GM12878 (cell line): ENCODE measurements at regions not wholly inside any gene's neighbourhood (a gene's known extent, or its start where the extent isn't known, plus 50 kb on each side); places are given as distances from the start of the nearest gene placed in this dataset.

Source experiments
- BACH1 ChIP-seq: fragments of 450-650 bp; IDR thresholded peaks from 2 replicates; pipeline ENCODE4 v1.6.1; 2017; ENCODE audit warnings: mild to moderate bottlenecking, borderline replicate concordance
- EZH2 ChIP-seq: IDR thresholded peaks from 2 replicates; pipeline ENCODE4 v1.6.1; 2012; ENCODE audit warnings: low read depth, mild to moderate bottlenecking, control low read depth, inconsistent platforms, low read length, borderline replicate concordance; ENCODE audit not compliant: control insufficient read depth
- STAT3 ChIP-seq: IDR thresholded peaks from 2 replicates; pipeline ENCODE4 v1.6.1; 2011; ENCODE audit warnings: low read depth, low read length, improper control_type of control experiment
- TAF1 ChIP-seq: IDR thresholded peaks from 2 replicates; pipeline ENCODE4 v1.6.1; 2011; ENCODE audit warnings: mild to moderate bottlenecking, low read depth, low read length, borderline replicate concordance
- USF1 ChIP-seq: IDR thresholded peaks from 2 replicates; pipeline ENCODE4 v1.6.1; 2011; ENCODE audit warnings: borderline replicate concordance, low read depth, mild to moderate bottlenecking, moderate library complexity, mixed read lengths, low read length; ENCODE audit not compliant: insufficient read depth; ENCODE audit errors: extremely low read length
- TF ChIP-seq, protein P1 (sequence below), 3 experiments: IDR thresholded peaks in 2 of 3; conservative IDR thresholded peaks in 1 of 3; 2 replicates each; pipeline ENCODE4 v1.5.1; 2011; ENCODE audit warnings: low read depth in 3 of 3, low read length in 3 of 3, mild to moderate bottlenecking in 3 of 3, control low read depth in 2 of 3, moderate library complexity in 2 of 3, inconsistent platforms in 1 of 3, mixed read lengths in 1 of 3; ENCODE audit not compliant: control insufficient read depth in 2 of 3, insufficient read depth in 1 of 3; ENCODE audit errors: extremely low read depth in 1 of 3
- TF ChIP-seq, protein P2 (sequence below): IDR thresholded peaks from 2 replicates; pipeline ENCODE4 v1.6.1; 2012; ENCODE audit warnings: low read depth, low read length, improper control_type of control experiment

DNA sequence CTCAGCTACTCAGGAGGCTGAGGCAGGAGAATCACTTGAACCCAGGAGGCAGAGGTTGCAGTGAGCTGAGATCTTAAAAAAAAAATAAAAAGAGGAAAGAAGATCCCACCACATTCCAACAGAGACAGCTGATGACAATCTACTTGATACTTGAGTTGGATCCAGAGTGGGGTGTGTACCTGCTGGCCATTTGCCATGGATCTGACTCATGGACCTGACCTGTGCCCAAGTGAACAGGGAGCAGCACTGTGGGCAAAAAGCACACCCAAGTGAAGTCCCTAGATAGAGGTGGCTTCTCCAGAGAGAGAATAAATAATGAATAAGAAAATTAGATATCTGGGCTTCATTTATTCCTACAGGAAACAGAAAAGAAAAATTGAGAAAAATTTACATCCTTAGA is 81.2 kb upstream of the MIER3 start:
- TF ChIP-seq USF1 (no peak), STAT3 (no peak), EZH2 (no peak), TAF1 (no peak), BACH1 (no peak)
- TF ChIP-seq, protein P1, sequence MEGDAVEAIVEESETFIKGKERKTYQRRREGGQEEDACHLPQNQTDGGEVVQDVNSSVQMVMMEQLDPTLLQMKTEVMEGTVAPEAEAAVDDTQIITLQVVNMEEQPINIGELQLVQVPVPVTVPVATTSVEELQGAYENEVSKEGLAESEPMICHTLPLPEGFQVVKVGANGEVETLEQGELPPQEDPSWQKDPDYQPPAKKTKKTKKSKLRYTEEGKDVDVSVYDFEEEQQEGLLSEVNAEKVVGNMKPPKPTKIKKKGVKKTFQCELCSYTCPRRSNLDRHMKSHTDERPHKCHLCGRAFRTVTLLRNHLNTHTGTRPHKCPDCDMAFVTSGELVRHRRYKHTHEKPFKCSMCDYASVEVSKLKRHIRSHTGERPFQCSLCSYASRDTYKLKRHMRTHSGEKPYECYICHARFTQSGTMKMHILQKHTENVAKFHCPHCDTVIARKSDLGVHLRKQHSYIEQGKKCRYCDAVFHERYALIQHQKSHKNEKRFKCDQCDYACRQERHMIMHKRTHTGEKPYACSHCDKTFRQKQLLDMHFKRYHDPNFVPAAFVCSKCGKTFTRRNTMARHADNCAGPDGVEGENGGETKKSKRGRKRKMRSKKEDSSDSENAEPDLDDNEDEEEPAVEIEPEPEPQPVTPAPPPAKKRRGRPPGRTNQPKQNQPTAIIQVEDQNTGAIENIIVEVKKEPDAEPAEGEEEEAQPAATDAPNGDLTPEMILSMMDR (IDR thresholded peaks at IDR 0.05 in 2 of 3, conservative IDR thresholded peaks at IDR 0.05 in 1 of 3; ENCODE audit: control insufficient read depth in 2 of 3, extremely low read depth in 1 of 3, insufficient read depth in 1 of 3, low read depth in 3 of 3, low read length in 3 of 3) = no peak
- TF ChIP-seq, protein P2, sequence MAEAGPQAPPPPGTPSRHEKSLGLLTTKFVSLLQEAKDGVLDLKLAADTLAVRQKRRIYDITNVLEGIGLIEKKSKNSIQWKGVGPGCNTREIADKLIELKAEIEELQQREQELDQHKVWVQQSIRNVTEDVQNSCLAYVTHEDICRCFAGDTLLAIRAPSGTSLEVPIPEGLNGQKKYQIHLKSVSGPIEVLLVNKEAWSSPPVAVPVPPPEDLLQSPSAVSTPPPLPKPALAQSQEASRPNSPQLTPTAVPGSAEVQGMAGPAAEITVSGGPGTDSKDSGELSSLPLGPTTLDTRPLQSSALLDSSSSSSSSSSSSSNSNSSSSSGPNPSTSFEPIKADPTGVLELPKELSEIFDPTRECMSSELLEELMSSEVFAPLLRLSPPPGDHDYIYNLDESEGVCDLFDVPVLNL = no peak
